Neuronal stem cell (in vitro differentiated cells): ENCODE measurements at regions not wholly inside any gene's neighbourhood (a gene's known extent, or its start where the extent isn't known, plus 50 kb on each side); places are given as distances from the start of the nearest gene placed in this dataset.
A peak's percentile ranks its signal among the peaks of the same experiment; 100 is the strongest.

Experiments
- DNase-seq: peaks from one replicate; pipeline ENCODE4 v3.0.0-alpha.2; 2013; ENCODE audit warnings: low spot score
- H2AFZ ChIP-seq: one replicate; pipeline ENCODE4 v1.6.1; 2013; ENCODE audit warnings: mild to moderate bottlenecking, low read length, inconsistent platforms
- H2AK5ac ChIP-seq: 2 replicates; pipeline ENCODE4 v1.6.1; 2013; ENCODE audit warnings: low read depth, mild to moderate bottlenecking, inconsistent platforms, low read length, moderate library complexity, mixed read lengths
- H2BK120ac ChIP-seq: 2 replicates; pipeline ENCODE4 v1.6.1; 2013; ENCODE audit warnings: low read depth, mild to moderate bottlenecking, inconsistent platforms, low read length, moderate library complexity, mixed read lengths
- H2BK12ac ChIP-seq: one replicate; pipeline ENCODE4 v1.6.1; 2013; ENCODE audit warnings: low read length, inconsistent platforms
- H2BK15ac ChIP-seq: 2 replicates; pipeline ENCODE4 v1.6.1; 2013; ENCODE audit warnings: mild to moderate bottlenecking, low read length, inconsistent platforms, mixed read lengths
- H2BK5ac ChIP-seq: one replicate; pipeline ENCODE4 v1.6.1; 2013; ENCODE audit warnings: inconsistent platforms, mild to moderate bottlenecking, low read length, moderate library complexity
- H3K14ac ChIP-seq: one replicate; pipeline ENCODE4 v1.6.1; 2013; ENCODE audit warnings: low read length, inconsistent platforms
- H3K18ac ChIP-seq: 2 replicates; pipeline ENCODE4 v1.6.1; 2013; ENCODE audit warnings: low read length, inconsistent platforms
- H3K23ac ChIP-seq: 2 replicates; pipeline ENCODE4 v1.6.1; 2013; ENCODE audit warnings: low read depth, mild to moderate bottlenecking, mixed read lengths, low read length, inconsistent platforms; ENCODE audit not compliant: poor library complexity
- H3K27ac ChIP-seq: replicated peaks from 3 replicates; pipeline ENCODE4 v1.5.1; 2013; ENCODE audit warnings: low read length, inconsistent platforms
- H3K27me3 ChIP-seq, 3 experiments: 2 replicates each; pipeline ENCODE4 v1.6.1; 2013; ENCODE audit warnings: low read length in 3 of 3, mild to moderate bottlenecking in 2 of 3, inconsistent platforms in 1 of 3, low read depth in 1 of 3, mixed read lengths in 1 of 3, moderate library complexity in 1 of 3; ENCODE audit not compliant: control insufficient read depth in 3 of 3, insufficient read depth in 3 of 3
- H3K36me3 ChIP-seq, 2 donors: replicated peaks in 1 of 2; 2 replicates each; pipeline ENCODE4 v1.6.1; 2013; ENCODE audit warnings: low read length in 2 of 2; ENCODE audit not compliant: control insufficient read depth in 2 of 2, insufficient read depth in 2 of 2
- H3K4ac ChIP-seq: 2 replicates; pipeline ENCODE4 v1.6.1; 2013; ENCODE audit warnings: inconsistent platforms, mild to moderate bottlenecking, low read length, moderate library complexity
- H3K4me1 ChIP-seq, 2 donors: 1 replicate in 1 of 2; 2 replicates in 1 of 2; pipeline ENCODE4 v1.6.1; 2013; ENCODE audit warnings: low read length in 2 of 2, low read depth in 1 of 2; ENCODE audit not compliant: control insufficient read depth in 2 of 2, insufficient read depth in 1 of 2
- H3K4me2 ChIP-seq: one replicate; pipeline ENCODE4 v1.6.1; 2013; ENCODE audit warnings: mild to moderate bottlenecking, low read length, inconsistent platforms; ENCODE audit not compliant: insufficient read depth, poor library complexity, severe bottlenecking
- H3K4me3 ChIP-seq, 2 donors: 2 replicates each; pipeline ENCODE4 v1.5.1; 2013; ENCODE audit warnings: low read length in 2 of 2, mild to moderate bottlenecking in 2 of 2, inconsistent platforms in 1 of 2, moderate library complexity in 1 of 2
- H3K79me1 ChIP-seq: one replicate; pipeline ENCODE4 v1.6.1; 2013; ENCODE audit warnings: low read depth, mild to moderate bottlenecking, inconsistent platforms, low read length, moderate library complexity
- H3K9ac ChIP-seq: one replicate; pipeline ENCODE4 v1.6.1; 2013; ENCODE audit warnings: mild to moderate bottlenecking, low read depth, low read length, inconsistent platforms; ENCODE audit not compliant: poor library complexity
- H3K9me3 ChIP-seq, 2 donors: replicated peaks in 1 of 2; 2 replicates each; pipeline versions ENCODE3 to v1.6.1; 2013; ENCODE audit warnings: low read length in 2 of 2, mild to moderate bottlenecking in 2 of 2, inconsistent platforms in 1 of 2, low read depth in 1 of 2, mixed read lengths in 1 of 2, moderate library complexity in 1 of 2; ENCODE audit not compliant: control insufficient read depth in 2 of 2, insufficient read depth in 1 of 2
- H4K8ac ChIP-seq: one replicate; pipeline ENCODE4 v1.6.1; 2013; ENCODE audit warnings: low read depth, mild to moderate bottlenecking, inconsistent platforms, low read length, moderate library complexity
- H4K91ac ChIP-seq: one replicate; pipeline ENCODE4 v1.6.1; 2013; ENCODE audit warnings: low read length, low read depth, mild to moderate bottlenecking, inconsistent platforms; ENCODE audit not compliant: poor library complexity
- WGBS, 2 donors: extraction: QIAGEN DNeasy Blood & Tissue Kit; methylation state at CpG; one replicate each; pipeline ENCODE4 v1.1.7; 2013; ENCODE audit warnings: missing lambda C conversion rate in 2 of 2, mixed read lengths in 1 of 2; ENCODE audit not compliant: insufficient read length in 2 of 2, insufficient replicate concordance in 1 of 2; ENCODE audit errors: extremely low coverage in 2 of 2; 5-methylcytosine and 5-hydroxymethylcytosine counted together

DNA sequence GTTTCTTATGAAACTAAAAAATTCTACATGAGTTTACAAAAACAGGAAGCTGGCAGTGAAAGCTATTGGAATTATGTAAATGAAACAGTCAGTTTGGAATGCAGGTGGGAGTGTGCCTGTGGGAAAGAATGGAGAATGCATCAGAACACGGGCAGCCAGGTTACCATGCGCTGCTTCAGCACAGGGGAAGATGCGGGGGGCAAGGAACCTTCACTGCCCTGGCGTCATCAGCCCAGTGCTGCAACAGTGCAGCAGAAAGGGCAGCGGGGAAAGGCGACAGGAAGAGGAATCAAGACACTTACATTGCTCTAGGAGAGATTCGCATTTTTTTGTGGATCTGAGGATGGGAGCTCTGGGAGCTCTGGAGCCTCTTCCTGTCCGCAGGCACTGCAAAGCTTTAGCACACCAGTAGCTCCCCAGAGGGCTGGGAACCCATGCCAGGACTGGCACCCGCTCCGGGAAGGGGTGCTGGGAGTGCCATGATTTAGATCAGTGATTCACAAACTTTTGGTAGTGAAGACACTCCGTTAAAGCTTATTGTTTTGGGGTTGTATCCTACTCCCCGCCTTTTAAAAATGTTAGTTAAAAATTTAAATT, 64.1 kb upstream of the WDR26 start:
- H2AFZ ChIP-seq, result peak overlapping the region; percentile 92
- H2BK5ac ChIP-seq, result no peak overlapping the region
- H3K23ac ChIP-seq, result no peak overlapping the region
- peaks cover 0 to 2% (median 0%) of the 10 kb centered on the region in 3 experiments for H3K27me3 ChIP-seq
- H3K9me3 ChIP-seq, result peaks cover 6 to 7% of the 10 kb centered on the region in 2 donors
- H3K79me1 ChIP-seq, result no peaks in the 10 kb centered on the region
- no peak overlapping the region for H2AK5ac ChIP-seq
- H3K4ac ChIP-seq, result no peak overlapping the region
- no CpG with 5 or more reads among the region's 12 CpGs for WGBS, 2 donors
- peak overlapping the region; percentile 7 for H2BK15ac ChIP-seq
- H4K91ac ChIP-seq, result no peak overlapping the region
- no peak overlapping the region for H2BK12ac ChIP-seq
- no peak for DNase-seq
- H3K4me1 ChIP-seq, result peaks cover 23 to 28% of the 10 kb centered on the region in 2 donors
- H3K4me2 ChIP-seq, result no peak overlapping the region
- peak overlapping the region in 1 of 2 donors; percentile 24 for H3K4me3 ChIP-seq
- H3K14ac ChIP-seq, result no peak overlapping the region
- H4K8ac ChIP-seq, result no peak overlapping the region
- H3K27ac ChIP-seq, result no peak overlapping the region
- H3K36me3 ChIP-seq, result no peaks in the 10 kb centered on the region
- H3K9ac ChIP-seq, result peak overlapping the region; percentile 45
- H2BK120ac ChIP-seq, result no peak overlapping the region
- peak overlapping the region; percentile 87 for H3K18ac ChIP-seq

DNA sequence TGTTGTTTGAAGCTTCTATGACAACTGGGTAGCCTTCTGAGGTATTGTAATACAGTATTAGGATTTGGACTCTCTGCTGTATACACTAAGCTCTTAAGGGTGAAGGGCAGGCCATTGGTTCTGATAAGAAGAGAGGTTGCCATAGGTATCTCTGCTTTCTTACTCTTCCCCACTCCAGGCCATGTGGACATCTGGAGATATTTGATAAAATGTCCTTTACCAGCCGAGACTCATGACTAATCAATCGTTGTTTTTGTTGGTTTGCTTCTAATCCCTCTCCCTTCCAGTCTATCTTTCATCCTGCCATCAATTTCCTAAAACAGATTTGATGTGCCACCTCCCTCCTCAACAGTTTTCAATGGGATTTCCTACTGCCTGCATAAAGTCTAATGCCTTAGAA, 64.6 kb upstream of the WDR26 start:
- Histone ChIP-seq H2BK120ac (no peak overlapping the region), H2BK12ac (no peak overlapping the region), H3K27me3 (peaks cover 0 to 2% (median 0%) of the 10 kb centered on the region in 3 experiments), H3K4me3 (no peak overlapping the region), H4K91ac (no peak overlapping the region), H3K4me1 (peaks cover 25 to 29% of the 10 kb centered on the region in 2 donors), H3K23ac (no peak overlapping the region), H3K18ac (no peak overlapping the region), H3K79me1 (no peaks in the 10 kb centered on the region), H4K8ac (no peak overlapping the region), H3K27ac (no peak overlapping the region), H3K14ac (no peak overlapping the region), H2BK5ac (no peak overlapping the region), H2AK5ac (no peak overlapping the region), H3K9ac (no peak overlapping the region), H3K4ac (no peak overlapping the region), H3K36me3 (no peaks in the 10 kb centered on the region), H3K4me2 (no peak overlapping the region), H2BK15ac (no peak overlapping the region), H2AFZ (no peak overlapping the region), H3K9me3 (peaks cover 6 to 7% of the 10 kb centered on the region in 2 donors)
- no CpG with 5 or more reads among the region's 2 CpGs for WGBS, 2 donors
- DNase-seq, result no peak

- no peak overlapping the region for H3K14ac ChIP-seq
- no peak overlapping the region for H2BK5ac ChIP-seq
- H3K4me3 ChIP-seq, result no peak overlapping the region
- H2BK12ac ChIP-seq, result no peak overlapping the region
- no peak overlapping the region for H3K4ac ChIP-seq
- no peak overlapping the region for H3K27ac ChIP-seq
- H2AFZ ChIP-seq, result peak overlapping the region; percentile 66
- peaks cover 0 to 2% (median 0%) of the 10 kb centered on the region in 3 experiments for H3K27me3 ChIP-seq
- WGBS, 2 donors, result no CpG with 5 or more reads among the region's 4 CpGs
- peaks cover 6 to 7% of the 10 kb centered on the region in 2 donors for H3K9me3 ChIP-seq
- H4K91ac ChIP-seq, result no peak overlapping the region
- no peak overlapping the region for H2BK15ac ChIP-seq
- H3K9ac ChIP-seq, result no peak overlapping the region
- no peaks in the 10 kb centered on the region for H3K79me1 ChIP-seq
- no peaks in the 10 kb centered on the region for H3K36me3 ChIP-seq
- H3K4me2 ChIP-seq, result no peak overlapping the region
- DNase-seq, result no peak
- H3K18ac ChIP-seq, result peak overlapping the region; percentile 56
- no peak overlapping the region for H3K23ac ChIP-seq
- no peak overlapping the region for H4K8ac ChIP-seq
- H2BK120ac ChIP-seq, result no peak overlapping the region
- H3K4me1 ChIP-seq, result peaks cover 26 to 29% of the 10 kb centered on the region in 2 donors
- H2AK5ac ChIP-seq, result peak overlapping the region; percentile 22
Measured at GRCh38 chr1:224500796-224501195, 66.2 kb upstream of the WDR26 start.

- H4K91ac ChIP-seq, result no peak overlapping the region
- no peak overlapping the region for H3K4me3 ChIP-seq
- H2AK5ac ChIP-seq, result no peak overlapping the region
- no peak overlapping the region for H3K23ac ChIP-seq
- H2AFZ ChIP-seq, result peak overlapping the region; percentile 86
- H2BK120ac ChIP-seq, result no peak overlapping the region
- peaks cover 33 to 34% of the 10 kb centered on the region in 2 donors for H3K4me1 ChIP-seq
- H3K27me3 ChIP-seq, result peaks cover 0 to 2% (median 0%) of the 10 kb centered on the region in 3 experiments
- H3K79me1 ChIP-seq, result no peaks in the 10 kb centered on the region
- no peak overlapping the region for H4K8ac ChIP-seq
- H2BK12ac ChIP-seq, result no peak overlapping the region
- H3K9ac ChIP-seq, result no peak overlapping the region
- H3K4ac ChIP-seq, result no peak overlapping the region
- H3K14ac ChIP-seq, result no peak overlapping the region
- H3K36me3 ChIP-seq, result no peaks in the 10 kb centered on the region
- no peak overlapping the region for H2BK5ac ChIP-seq
- no peak overlapping the region for H3K4me2 ChIP-seq
- H3K9me3 ChIP-seq, result peaks cover 0 to 3% of the 10 kb centered on the region in 2 donors
- H3K18ac ChIP-seq, result peak overlapping the region; percentile 79
- no peak overlapping the region for H2BK15ac ChIP-seq
- no peak overlapping the region for H3K27ac ChIP-seq
- DNase-seq, result no peak
- WGBS, 2 donors, result no CpG with 5 or more reads among the region's 4 CpGs
Measured at GRCh38 chr1:224501836-224502235, 67.2 kb upstream of the WDR26 start.
